GM23338 (cell line): ENCODE measurements at regions not wholly inside any gene's neighbourhood (a gene's known extent, or its start where the extent isn't known, plus 50 kb on each side); places are given as distances from the start of the nearest gene placed in this dataset.
A peak's percentile ranks its signal among the peaks of the same experiment; 100 is the strongest.

ENCODE experiments used
- ATAC-seq: fragments of 200-7000 bp; cut with Tn5 transposase; 3 replicates; pipeline ENCODE4 v1.9.1; 2020
- DNase-seq: peaks from one replicate; pipeline ENCODE4 v3.0.0-alpha.2; 2015; ENCODE audit warnings: low spot score
- H2AFZ ChIP-seq: fragments of 200-600 bp; sonication (generic); 2 replicates; pipeline ENCODE4 v1.8.0; 2016; ENCODE audit warnings: antibody characterized with exemption, mild to moderate bottlenecking, moderate library complexity
- H3F3A ChIP-seq: fragments of 200-600 bp; sonication (generic); replicated peaks from 2 replicates; pipeline ENCODE4 v1.8.0; 2017; ENCODE audit warnings: antibody characterized with exemption, mixed run types, low read depth
- H3K27ac ChIP-seq: fragments of 200-600 bp; sonication (generic); 2 replicates; pipeline ENCODE4 v1.6.1; 2016; ENCODE audit warnings: low read depth
- H3K27me3 ChIP-seq: fragments of 200-600 bp; sonication (generic); 2 replicates; pipeline ENCODE4 v1.8.0; 2016; ENCODE audit warnings: mild to moderate bottlenecking, mixed run types, moderate library complexity; ENCODE audit not compliant: insufficient read depth
- H3K36me3 ChIP-seq: fragments of 200-600 bp; sonication (generic); 2 replicates; pipeline ENCODE4 v1.8.0; 2016; ENCODE audit warnings: mild to moderate bottlenecking; ENCODE audit not compliant: insufficient read depth
- H3K4me1 ChIP-seq: fragments of 200-600 bp; sonication (generic); 2 replicates; pipeline ENCODE4 v1.8.0; 2016; ENCODE audit warnings: mild to moderate bottlenecking, moderate library complexity; ENCODE audit not compliant: insufficient read depth
- H3K4me2 ChIP-seq: fragments of 200-600 bp; sonication (generic); 2 replicates; pipeline ENCODE4 v1.7.1; 2017; ENCODE audit warnings: mixed run types
- H3K4me3 ChIP-seq: fragments of 200-600 bp; sonication (generic); 2 replicates; pipeline ENCODE4 v1.6.1; 2016; ENCODE audit warnings: mixed run types
- H3K79me2 ChIP-seq: fragments of 200-600 bp; sonication (generic); replicated peaks from 2 replicates; pipeline ENCODE4 v1.8.0; 2017; ENCODE audit warnings: mild to moderate bottlenecking; ENCODE audit not compliant: insufficient read depth
- H3K9me2 ChIP-seq: fragments of 200-600 bp; sonication (generic); 2 replicates; pipeline ENCODE4 v1.8.0; 2017; ENCODE audit not compliant: insufficient read depth
- H4K20me1 ChIP-seq: fragments of 200-600 bp; sonication (generic); replicated peaks from 2 replicates; pipeline ENCODE4 v1.8.0; 2017; ENCODE audit warnings: mild to moderate bottlenecking; ENCODE audit not compliant: insufficient read depth
- H3K27ac Mint-ChIP-seq: 2 replicates; pipeline ENCODE4 v1.8.0; 2020; ENCODE audit warnings: inconsistent platforms, mild to moderate bottlenecking, moderate library complexity, mixed read lengths
- H3K27me3 Mint-ChIP-seq: 3 replicates; pipeline ENCODE4 v1.8.0; 2022; ENCODE audit warnings: low read depth, mild to moderate bottlenecking, moderate library complexity, mixed read lengths, inconsistent platforms; ENCODE audit not compliant: insufficient read depth, poor library complexity
- H3K36me3 Mint-ChIP-seq: 3 replicates; pipeline ENCODE4 v1.8.0; 2021; ENCODE audit warnings: low read depth, mild to moderate bottlenecking, inconsistent platforms, moderate library complexity, mixed read lengths
- H3K4me1 Mint-ChIP-seq: 3 replicates; pipeline ENCODE4 v1.8.0; 2020; ENCODE audit warnings: mild to moderate bottlenecking, inconsistent platforms, mixed read lengths
- H3K4me3 Mint-ChIP-seq: 3 replicates; pipeline ENCODE4 v1.8.0; 2021; ENCODE audit warnings: moderate library complexity, mild to moderate bottlenecking, inconsistent platforms, mixed read lengths
- H3K9me3 Mint-ChIP-seq: 3 replicates; pipeline ENCODE4 v1.8.0; 2020; ENCODE audit warnings: moderate library complexity, mild to moderate bottlenecking, inconsistent platforms, mixed read lengths
- CREB1 ChIP-seq: fragments of 250-450 bp; sonication (Bioruptor Pico); IDR thresholded peaks from 2 replicates; pipeline ENCODE4 v1.5.0; 2020; ENCODE audit warnings: low read depth, mild to moderate bottlenecking, moderate library complexity
- CTCF ChIP-seq, 2 experiments: fragments of 200-600 bp in 1 of 2; sonication (generic) in 1 of 2; conservative IDR thresholded peaks; 2 replicates each; pipeline versions ENCODE4 v1.5.1 to v1.6.1; 2016 to 2017; ENCODE audit warnings: antibody characterized with exemption in 2 of 2, low read depth in 2 of 2, mild to moderate bottlenecking in 2 of 2, moderate library complexity in 1 of 2
- ETS1 ChIP-seq: IDR thresholded peaks from 2 replicates; pipeline ENCODE4 v1.6.1; 2016; ENCODE audit warnings: antibody characterized with exemption
- EZH2 ChIP-seq: fragments of 200-600 bp; sonication (generic); IDR thresholded peaks from one replicate; pipeline ENCODE4 v1.8.0; 2017; ENCODE audit warnings: antibody characterized with exemption, mild to moderate bottlenecking, low read depth; ENCODE audit not compliant: unreplicated experiment
- JUNB ChIP-seq: IDR thresholded peaks from one replicate; pipeline ENCODE4 v1.6.1; 2016; ENCODE audit warnings: antibody characterized with exemption; ENCODE audit not compliant: unreplicated experiment
- NANOG ChIP-seq: IDR thresholded peaks from 2 replicates; pipeline ENCODE4 v1.6.1; 2016; ENCODE audit warnings: antibody characterized with exemption, borderline replicate concordance
- POLR2AphosphoS5 ChIP-seq: IDR thresholded peaks from 2 replicates; pipeline ENCODE4 v1.6.1; 2016; ENCODE audit warnings: antibody characterized with exemption, low read depth
- REST ChIP-seq: IDR thresholded peaks from one replicate; pipeline ENCODE4 v1.6.1; 2018; ENCODE audit warnings: antibody characterized with exemption; ENCODE audit not compliant: unreplicated experiment
- STAT1 ChIP-seq: IDR thresholded peaks from one replicate; pipeline ENCODE4 v1.6.1; 2016; ENCODE audit warnings: antibody characterized with exemption; ENCODE audit not compliant: unreplicated experiment
- ZNF114 ChIP-seq: fragments of 250-450 bp; sonication (Bioruptor Pico); IDR thresholded peaks from 2 replicates; pipeline ENCODE4 v1.5.0; 2020; ENCODE audit warnings: mild to moderate bottlenecking, moderate library complexity

- TF ChIP-seq ZNF114 (CRISPR knock-in tag): no peak
- TF ChIP-seq CREB1: peak; percentile 63
- TF ChIP-seq JUNB: no peak
- no peak for TF ChIP-seq STAT1
- TF ChIP-seq CTCF (conservative IDR thresholded peaks at IDR 0.05; ENCODE audit: low read depth in 2 of 2): peak; percentile 9 to 14; a peak in 1 of 4 replicates
- TF ChIP-seq POLR2AphosphoS5: peak; percentile 43; the same call in 1 of the 2 replicates
- no peak for TF ChIP-seq EZH2
- TF ChIP-seq NANOG: no peak
- no peak for TF ChIP-seq ETS1
These were observed 59.8 kb upstream of the ACOT11 start (continued) for GRCh38 chr1:54488065-54488750.

- no peaks in the 10 kb centered on the region for H4K20me1 ChIP-seq
- no peaks in the 10 kb centered on the region for H3K79me2 ChIP-seq
- no peaks in the 10 kb centered on the region for H3K36me3 ChIP-seq
- H3K36me3 Mint-ChIP-seq: no peaks in the 10 kb centered on the region; the same call in 2 of the 3 replicates
- H3K27ac Mint-ChIP-seq: peak overlapping the region; percentile 54; the same call in 1 of the 2 replicates
- peak overlapping the region; percentile 100 for H3K4me2 ChIP-seq
- peaks cover 22% of the 10 kb centered on the region for H3K27me3 ChIP-seq
- peaks cover 38% of the 10 kb centered on the region for H3K4me1 Mint-ChIP-seq
- peak overlapping the region; percentile 95 for H3K27ac ChIP-seq
- H3K27me3 Mint-ChIP-seq: peaks cover 34% of the 10 kb centered on the region
- peak overlapping the region; percentile 52 for H2AFZ ChIP-seq
- H3K9me3 Mint-ChIP-seq: no peaks in the 10 kb centered on the region
- no peaks in the 10 kb centered on the region for H3K9me2 ChIP-seq
- H3F3A ChIP-seq: peaks cover 19% of the 10 kb centered on the region
- peak; percentile 2; the same call in 2 of the 3 replicates for ATAC-seq
- DNase-seq: peak; percentile 59
- H3K4me1 ChIP-seq: peaks cover 36% of the 10 kb centered on the region
- H3K4me3 ChIP-seq: peak overlapping the region; percentile 91
- H3K4me3 Mint-ChIP-seq: peak overlapping the region; percentile 73
- TF ChIP-seq EZH2 (no peak), ETS1 (no peak), REST (no peak), POLR2AphosphoS5 (no peak), STAT1 (no peak), ZNF114 (CRISPR knock-in tag) (no peak), CREB1 (no peak)
These were observed 60.4 kb upstream of the ACOT11 start for GRCh38 chr1:54487571-54488050.
